IMR-90 (cell line): ENCODE measurements at regions not wholly inside any gene's neighbourhood (a gene's known extent, or its start where the extent isn't known, plus 50 kb on each side); places are given as distances from the start of the nearest gene placed in this dataset.

Source experiments
- ATAC-seq: fragments of 200-7000 bp; cut with Tn5 transposase; 2 replicates; pipeline ENCODE4 v1.9.1; 2020; ENCODE audit warnings: low read depth, mild to moderate bottlenecking, moderate library complexity
- BruUV-seq: library from RNA; stranded (reverse); fragments of 400-500 nt; replicated peaks from 2 replicates; lab custom pipeline; 2021; lab: Mats Ljungman, UMichigan
- CTCF ChIA-PET: fragments of 300-600 bp; formaldehyde crosslinking; extraction: SDS; loops from one replicate; lab custom pipeline; 2021; ENCODE audit warnings: antibody characterized with exemption; lab: Yijun Ruan, JAX
- POLR2A ChIA-PET: fragments of 300-600 bp; sonication (Branson Sonifier 250); formaldehyde crosslinking; loops from one replicate; lab custom pipeline; 2022; ENCODE audit warnings: antibody characterized with exemption; ENCODE audit not compliant: unreplicated experiment; lab: Charles Lee
- DNase-seq: peaks from one replicate; pipeline ENCODE4 v3.0.0; 2013
- H2AFZ ChIP-seq: replicated peaks from 2 replicates; pipeline ENCODE3; 2013; ENCODE audit warnings: low read length, mild to moderate bottlenecking; ENCODE audit not compliant: poor library complexity
- H2AK5ac ChIP-seq: 2 replicates; pipeline ENCODE4 v1.6.1; 2013; ENCODE audit warnings: low read depth, low read length, inconsistent platforms
- H2AK9ac ChIP-seq: replicated peaks from 2 replicates; pipeline ENCODE3; 2013; ENCODE audit warnings: mild to moderate bottlenecking, low read depth, low read length, moderate library complexity; ENCODE audit not compliant: poor library complexity
- H2BK120ac ChIP-seq: 2 replicates; pipeline ENCODE4 v1.6.1; 2013; ENCODE audit warnings: low read depth, low read length, inconsistent platforms
- H2BK15ac ChIP-seq: 3 replicates; pipeline ENCODE4 v1.6.1; 2013; ENCODE audit warnings: low read depth, low read length, inconsistent platforms
- H2BK20ac ChIP-seq: 2 replicates; pipeline ENCODE4 v1.6.1; 2013; ENCODE audit warnings: low read depth, mild to moderate bottlenecking, inconsistent platforms, low read length, moderate library complexity
- H2BK5ac ChIP-seq: 2 replicates; pipeline ENCODE4 v1.6.1; 2013; ENCODE audit warnings: mild to moderate bottlenecking, low read depth, low read length, inconsistent platforms; ENCODE audit not compliant: poor library complexity, severe bottlenecking
- H3K14ac ChIP-seq: replicated peaks from 2 replicates; pipeline ENCODE4 v1.6.1; 2013; ENCODE audit warnings: low read depth, low read length, inconsistent platforms
- H3K18ac ChIP-seq: 2 replicates; pipeline ENCODE4 v1.6.1; 2013; ENCODE audit warnings: low read depth, low read length, control low read depth
- H3K23ac ChIP-seq: 2 replicates; pipeline ENCODE4 v1.6.1; 2013; ENCODE audit warnings: low read depth, low read length, inconsistent platforms
- H3K27ac ChIP-seq: 2 replicates; pipeline ENCODE4 v1.5.1; 2013; ENCODE audit warnings: mild to moderate bottlenecking, control low read depth, low read length; ENCODE audit not compliant: insufficient read depth
- H3K27me3 ChIP-seq: 2 replicates; pipeline ENCODE4 v1.6.1; 2013; ENCODE audit warnings: low read length; ENCODE audit not compliant: control insufficient read depth, insufficient read depth
- H3K36me3 ChIP-seq: 2 replicates; pipeline ENCODE4 v1.6.1; 2013; ENCODE audit warnings: low read length, mixed read lengths; ENCODE audit not compliant: control insufficient read depth, insufficient read depth
- H3K4ac ChIP-seq: 2 replicates; pipeline ENCODE4 v1.6.1; 2013; ENCODE audit warnings: low read depth, low read length, inconsistent platforms
- H3K4me1 ChIP-seq: 2 replicates; pipeline ENCODE4 v1.6.1; 2013; ENCODE audit warnings: low read length, mixed read lengths; ENCODE audit not compliant: control insufficient read depth, insufficient read depth
- H3K4me2 ChIP-seq: 2 replicates; pipeline ENCODE4 v1.6.1; 2013; ENCODE audit warnings: low read depth, mild to moderate bottlenecking, control low read depth, low read length, moderate library complexity
- H3K4me3 ChIP-seq: 2 replicates; pipeline ENCODE4 v1.5.1; 2013; ENCODE audit warnings: low read depth, mild to moderate bottlenecking, control low read depth, low read length, moderate library complexity; ENCODE audit not compliant: insufficient read depth
- H3K56ac ChIP-seq: 2 replicates; pipeline ENCODE4 v1.6.1; 2013; ENCODE audit warnings: low read length, inconsistent platforms; ENCODE audit not compliant: insufficient read depth; ENCODE audit errors: extremely low read depth
- H3K79me1 ChIP-seq, 2 experiments: 2 replicates each; pipeline ENCODE4 v1.6.1; 2013; ENCODE audit warnings: low read length in 2 of 2, inconsistent platforms in 1 of 2, low read depth in 1 of 2
- H3K9ac ChIP-seq: 2 replicates; pipeline ENCODE4 v1.6.1; 2013; ENCODE audit warnings: low read depth, low read length, control low read depth
- H3K9me1 ChIP-seq: 2 replicates; pipeline ENCODE4 v1.6.1; 2013; ENCODE audit warnings: low read length, inconsistent platforms; ENCODE audit not compliant: insufficient read depth
- H3K9me3 ChIP-seq: 2 replicates; pipeline ENCODE4 v1.6.1; 2013; ENCODE audit warnings: low read length; ENCODE audit not compliant: control insufficient read depth, insufficient read depth
- H4K20me1 ChIP-seq: 2 replicates; pipeline ENCODE4 v1.6.1; 2013; ENCODE audit warnings: low read length, inconsistent platforms; ENCODE audit not compliant: insufficient read depth
- H4K5ac ChIP-seq: 2 replicates; pipeline ENCODE4 v1.6.1; 2013; ENCODE audit warnings: mild to moderate bottlenecking, low read depth, low read length, control low read depth
- H4K8ac ChIP-seq, 2 experiments: 2 replicates each; pipeline ENCODE4 v1.6.1; 2013; ENCODE audit warnings: low read depth in 2 of 2, low read length in 2 of 2, control low read depth in 1 of 2, inconsistent platforms in 1 of 2
- H4K91ac ChIP-seq: 2 replicates; pipeline ENCODE4 v1.6.1; 2013; ENCODE audit warnings: low read depth, low read length, inconsistent platforms; ENCODE audit not compliant: insufficient read depth
- BHLHE40 ChIP-seq: fragments of 150-350 bp; IDR thresholded peaks from 2 replicates; pipeline ENCODE4 v1.6.1; 2016; ENCODE audit warnings: mild to moderate bottlenecking, low read depth, low read length
- CEBPB ChIP-seq: IDR thresholded peaks from 2 replicates; pipeline ENCODE4 v1.6.1; 2012; ENCODE audit warnings: low read depth, low read length, improper control_type of control experiment
- CHD1 ChIP-seq: IDR thresholded peaks from 2 replicates; pipeline ENCODE4 v1.6.1; 2012; ENCODE audit warnings: low read depth, low read length, improper control_type of control experiment
- CTCF ChIP-seq: conservative IDR thresholded peaks from 2 replicates; pipeline ENCODE4 v1.5.1; 2012; ENCODE audit warnings: mild to moderate bottlenecking, low read depth, low read length, improper control_type of control experiment
- ELK1 ChIP-seq: fragments of 150-350 bp; IDR thresholded peaks from 2 replicates; pipeline ENCODE4 v1.6.1; 2016; ENCODE audit warnings: low read depth, mild to moderate bottlenecking, low read length, moderate library complexity, borderline replicate concordance
- FOS ChIP-seq: fragments of 150-350 bp; IDR thresholded peaks from 2 replicates; pipeline ENCODE4 v1.6.1; 2016; ENCODE audit warnings: low read depth, low read length
- MAFK ChIP-seq: IDR thresholded peaks from 2 replicates; pipeline ENCODE4 v1.6.1; 2012; ENCODE audit warnings: low read depth, low read length, improper control_type of control experiment
- MAZ ChIP-seq: IDR thresholded peaks from 2 replicates; pipeline ENCODE4 v1.6.1; 2012; ENCODE audit warnings: low read depth, mild to moderate bottlenecking, low read length, improper control_type of control experiment, moderate library complexity, borderline replicate concordance
- MXI1 ChIP-seq: IDR thresholded peaks from 2 replicates; pipeline ENCODE4 v1.6.1; 2012; ENCODE audit warnings: low read depth, mild to moderate bottlenecking, low read length, moderate library complexity, borderline replicate concordance
- NFE2L2 ChIP-seq: fragments of 150-350 bp; IDR thresholded peaks from 2 replicates; pipeline ENCODE4 v1.6.1; 2016; ENCODE audit warnings: low read depth, mild to moderate bottlenecking, low read length
- POLR2A ChIP-seq: IDR thresholded peaks from 2 replicates; pipeline ENCODE4 v1.6.1; 2012; ENCODE audit warnings: mild to moderate bottlenecking, low read depth, low read length
- RAD21 ChIP-seq: IDR thresholded peaks from 2 replicates; pipeline ENCODE4 v1.6.1; 2012; ENCODE audit warnings: low read length, improper control_type of control experiment
- RCOR1 ChIP-seq: IDR thresholded peaks from 2 replicates; pipeline ENCODE4 v1.6.1; 2012; ENCODE audit warnings: mild to moderate bottlenecking, low read length, improper control_type of control experiment; ENCODE audit not compliant: insufficient replicate concordance
- RFX5 ChIP-seq: IDR thresholded peaks from 2 replicates; pipeline ENCODE4 v1.8.0; 2012; ENCODE audit warnings: low read depth, mild to moderate bottlenecking, low read length, moderate library complexity
- SMC3 ChIP-seq: fragments of 150-350 bp; IDR thresholded peaks from 2 replicates; pipeline ENCODE4 v1.6.1; 2016; ENCODE audit warnings: low read depth, mild to moderate bottlenecking, antibody characterized with exemption, low read length, moderate library complexity
- USF2 ChIP-seq: fragments of 150-350 bp; IDR thresholded peaks from 2 replicates; pipeline ENCODE4 v1.6.1; 2017; ENCODE audit warnings: mild to moderate bottlenecking, antibody characterized with exemption, low read length, low read depth
- WGBS, 2 experiments: methylation state at CpG; one replicate each; pipeline versions ENCODE4 v1.1.5 to v1.1.7; 2013; ENCODE audit warnings: missing lambda C conversion rate in 2 of 2; ENCODE audit not compliant: insufficient read length in 1 of 2; ENCODE audit errors: extremely low coverage in 2 of 2; 5-methylcytosine and 5-hydroxymethylcytosine counted together
- dilution Hi-C: fragments of 300-500 bp; cut with HindIII; formaldehyde crosslinking; loops from one replicate; pipeline ENCODE4 v1.14.3; 2018; ENCODE audit warnings: low sequenced_read_pairs; ENCODE audit not compliant: unreplicated experiment
- in situ Hi-C: fragments of 300-500 bp; cut with MboI; formaldehyde crosslinking; loops from 3 replicates; pipeline ENCODE4 v1.14.3; 2019; ENCODE audit warnings: low sequenced_read_pairs, inconsistent platforms, mixed read lengths
- intact Hi-C: fragments of 100-400 bp; cut with micrococcal nuclease; formaldehyde crosslinking; loops from 2 replicates; pipeline ENCODE4 v1.10.0; 2022

- no TSS peak for BruUV-seq
- Histone ChIP-seq H3K23ac (no peak overlapping the region), H2AFZ (no peak overlapping the region), H4K20me1 (no peaks in the 10 kb centered on the region), H2AK9ac (no peak overlapping the region), H4K91ac (no peak overlapping the region), H3K4ac (no peak overlapping the region), H3K36me3 (no peaks in the 10 kb centered on the region), H3K9me3 (peaks cover 19% of the 10 kb centered on the region; the same call in 1 of the 2 replicates), H2BK5ac (no peak overlapping the region), H4K5ac (no peak overlapping the region), H3K4me3 (no peak overlapping the region), H3K27me3 (no peaks in the 10 kb centered on the region), H2BK15ac (no peak overlapping the region), H3K9me1 (no peaks in the 10 kb centered on the region), H3K18ac (no peak overlapping the region), H3K56ac (no peak overlapping the region), H3K4me2 (no peak overlapping the region), H3K79me1 (no peaks in the 10 kb centered on the region), H3K9ac (no peak overlapping the region), H3K14ac (no peak overlapping the region), H4K8ac (no peak overlapping the region), H3K4me1 (no peaks in the 10 kb centered on the region), H2BK120ac (no peak overlapping the region), H3K27ac (no peak overlapping the region), H2BK20ac (no peak overlapping the region), H2AK5ac (no peak overlapping the region)
- ChIA-PET CTCF (no interaction called here), POLR2A (no interaction called here)
- no CpG with 5 or more reads among the region's 4 CpGs for WGBS, 2 experiments
- intact Hi-C loops = no loop called here
- ATAC-seq = no peak
- dilution Hi-C loops = no loop called here
- in situ Hi-C loops = no loop called here
- TF ChIP-seq RAD21 (no peak), CEBPB (no peak), POLR2A (no peak), BHLHE40 (no peak), CHD1 (no peak), CTCF (no peak), USF2 (no peak), ELK1 (no peak), NFE2L2 (no peak), RCOR1 (no peak), MXI1 (no peak), FOS (no peak), SMC3 (no peak), MAFK (no peak), MAZ (no peak), RFX5 (no peak)
- DNase-seq = no peak
Measured at GRCh38 chr20:57108218-57108617, 158.2 kb downstream of the BMP7 start.
